IMR-90 (cell line): ENCODE measurements at regions not wholly inside any gene's neighbourhood (a gene's known extent, or its start where the extent isn't known, plus 50 kb on each side); places are given as distances from the start of the nearest gene placed in this dataset.

Experiments used
- ATAC-seq: fragments of 200-7000 bp; cut with Tn5 transposase; 2 replicates; pipeline ENCODE4 v1.9.1; 2020; ENCODE audit warnings: low read depth, mild to moderate bottlenecking, moderate library complexity
- BruUV-seq: library from RNA; stranded (reverse); fragments of 400-500 nt; replicated peaks from 2 replicates; lab custom pipeline; 2021; lab: Mats Ljungman, UMichigan
- CTCF ChIA-PET: fragments of 300-600 bp; formaldehyde crosslinking; extraction: SDS; loops from one replicate; lab custom pipeline; 2021; ENCODE audit warnings: antibody characterized with exemption; lab: Yijun Ruan, JAX
- POLR2A ChIA-PET: fragments of 300-600 bp; sonication (Branson Sonifier 250); formaldehyde crosslinking; loops from one replicate; lab custom pipeline; 2022; ENCODE audit warnings: antibody characterized with exemption; ENCODE audit not compliant: unreplicated experiment; lab: Charles Lee
- DNase-seq: peaks from one replicate; pipeline ENCODE4 v3.0.0; 2013
- H2AFZ ChIP-seq: replicated peaks from 2 replicates; pipeline ENCODE3; 2013; ENCODE audit warnings: low read length, mild to moderate bottlenecking; ENCODE audit not compliant: poor library complexity
- H2AK5ac ChIP-seq: 2 replicates; pipeline ENCODE4 v1.6.1; 2013; ENCODE audit warnings: low read depth, low read length, inconsistent platforms
- H2AK9ac ChIP-seq: replicated peaks from 2 replicates; pipeline ENCODE3; 2013; ENCODE audit warnings: mild to moderate bottlenecking, low read depth, low read length, moderate library complexity; ENCODE audit not compliant: poor library complexity
- H2BK120ac ChIP-seq: 2 replicates; pipeline ENCODE4 v1.6.1; 2013; ENCODE audit warnings: low read depth, low read length, inconsistent platforms
- H2BK15ac ChIP-seq: 3 replicates; pipeline ENCODE4 v1.6.1; 2013; ENCODE audit warnings: low read depth, low read length, inconsistent platforms
- H2BK20ac ChIP-seq: 2 replicates; pipeline ENCODE4 v1.6.1; 2013; ENCODE audit warnings: low read depth, mild to moderate bottlenecking, inconsistent platforms, low read length, moderate library complexity
- H2BK5ac ChIP-seq: 2 replicates; pipeline ENCODE4 v1.6.1; 2013; ENCODE audit warnings: mild to moderate bottlenecking, low read depth, low read length, inconsistent platforms; ENCODE audit not compliant: poor library complexity, severe bottlenecking
- H3K14ac ChIP-seq: replicated peaks from 2 replicates; pipeline ENCODE4 v1.6.1; 2013; ENCODE audit warnings: low read depth, low read length, inconsistent platforms
- H3K18ac ChIP-seq: 2 replicates; pipeline ENCODE4 v1.6.1; 2013; ENCODE audit warnings: low read depth, low read length, control low read depth
- H3K23ac ChIP-seq: 2 replicates; pipeline ENCODE4 v1.6.1; 2013; ENCODE audit warnings: low read depth, low read length, inconsistent platforms
- H3K27ac ChIP-seq: 2 replicates; pipeline ENCODE4 v1.5.1; 2013; ENCODE audit warnings: mild to moderate bottlenecking, control low read depth, low read length; ENCODE audit not compliant: insufficient read depth
- H3K27me3 ChIP-seq: 2 replicates; pipeline ENCODE4 v1.6.1; 2013; ENCODE audit warnings: low read length; ENCODE audit not compliant: control insufficient read depth, insufficient read depth
- H3K36me3 ChIP-seq: 2 replicates; pipeline ENCODE4 v1.6.1; 2013; ENCODE audit warnings: low read length, mixed read lengths; ENCODE audit not compliant: control insufficient read depth, insufficient read depth
- H3K4ac ChIP-seq: 2 replicates; pipeline ENCODE4 v1.6.1; 2013; ENCODE audit warnings: low read depth, low read length, inconsistent platforms
- H3K4me1 ChIP-seq: 2 replicates; pipeline ENCODE4 v1.6.1; 2013; ENCODE audit warnings: low read length, mixed read lengths; ENCODE audit not compliant: control insufficient read depth, insufficient read depth
- H3K4me2 ChIP-seq: 2 replicates; pipeline ENCODE4 v1.6.1; 2013; ENCODE audit warnings: low read depth, mild to moderate bottlenecking, control low read depth, low read length, moderate library complexity
- H3K4me3 ChIP-seq: 2 replicates; pipeline ENCODE4 v1.5.1; 2013; ENCODE audit warnings: low read depth, mild to moderate bottlenecking, control low read depth, low read length, moderate library complexity; ENCODE audit not compliant: insufficient read depth
- H3K56ac ChIP-seq: 2 replicates; pipeline ENCODE4 v1.6.1; 2013; ENCODE audit warnings: low read length, inconsistent platforms; ENCODE audit not compliant: insufficient read depth; ENCODE audit errors: extremely low read depth
- H3K79me1 ChIP-seq, 2 experiments: 2 replicates each; pipeline ENCODE4 v1.6.1; 2013; ENCODE audit warnings: low read length in 2 of 2, inconsistent platforms in 1 of 2, low read depth in 1 of 2
- H3K9ac ChIP-seq: 2 replicates; pipeline ENCODE4 v1.6.1; 2013; ENCODE audit warnings: low read depth, low read length, control low read depth
- H3K9me1 ChIP-seq: 2 replicates; pipeline ENCODE4 v1.6.1; 2013; ENCODE audit warnings: low read length, inconsistent platforms; ENCODE audit not compliant: insufficient read depth
- H3K9me3 ChIP-seq: 2 replicates; pipeline ENCODE4 v1.6.1; 2013; ENCODE audit warnings: low read length; ENCODE audit not compliant: control insufficient read depth, insufficient read depth
- H4K20me1 ChIP-seq: 2 replicates; pipeline ENCODE4 v1.6.1; 2013; ENCODE audit warnings: low read length, inconsistent platforms; ENCODE audit not compliant: insufficient read depth
- H4K5ac ChIP-seq: 2 replicates; pipeline ENCODE4 v1.6.1; 2013; ENCODE audit warnings: mild to moderate bottlenecking, low read depth, low read length, control low read depth
- H4K8ac ChIP-seq, 2 experiments: 2 replicates each; pipeline ENCODE4 v1.6.1; 2013; ENCODE audit warnings: low read depth in 2 of 2, low read length in 2 of 2, control low read depth in 1 of 2, inconsistent platforms in 1 of 2
- H4K91ac ChIP-seq: 2 replicates; pipeline ENCODE4 v1.6.1; 2013; ENCODE audit warnings: low read depth, low read length, inconsistent platforms; ENCODE audit not compliant: insufficient read depth
- CEBPB ChIP-seq: IDR thresholded peaks from 2 replicates; pipeline ENCODE4 v1.6.1; 2012; ENCODE audit warnings: low read depth, low read length, improper control_type of control experiment
- MAFK ChIP-seq: IDR thresholded peaks from 2 replicates; pipeline ENCODE4 v1.6.1; 2012; ENCODE audit warnings: low read depth, low read length, improper control_type of control experiment
- POLR2A ChIP-seq: IDR thresholded peaks from 2 replicates; pipeline ENCODE4 v1.6.1; 2012; ENCODE audit warnings: mild to moderate bottlenecking, low read depth, low read length
- RCOR1 ChIP-seq: IDR thresholded peaks from 2 replicates; pipeline ENCODE4 v1.6.1; 2012; ENCODE audit warnings: mild to moderate bottlenecking, low read length, improper control_type of control experiment; ENCODE audit not compliant: insufficient replicate concordance
- WGBS, 2 experiments: methylation state at CpG; one replicate each; pipeline versions ENCODE4 v1.1.5 to v1.1.7; 2013; ENCODE audit warnings: missing lambda C conversion rate in 2 of 2; ENCODE audit not compliant: insufficient read length in 1 of 2; ENCODE audit errors: extremely low coverage in 2 of 2; 5-methylcytosine and 5-hydroxymethylcytosine counted together
- dilution Hi-C: fragments of 300-500 bp; cut with HindIII; formaldehyde crosslinking; loops from one replicate; pipeline ENCODE4 v1.14.3; 2018; ENCODE audit warnings: low sequenced_read_pairs; ENCODE audit not compliant: unreplicated experiment
- in situ Hi-C: fragments of 300-500 bp; cut with MboI; formaldehyde crosslinking; loops from 3 replicates; pipeline ENCODE4 v1.14.3; 2019; ENCODE audit warnings: low sequenced_read_pairs, inconsistent platforms, mixed read lengths
- intact Hi-C: fragments of 100-400 bp; cut with micrococcal nuclease; formaldehyde crosslinking; loops from 2 replicates; pipeline ENCODE4 v1.10.0; 2022
- TF ChIP-seq, protein P1 (sequence below): fragments of 150-350 bp; IDR thresholded peaks from 2 replicates; pipeline ENCODE4 v1.6.1; 2017; ENCODE audit warnings: mild to moderate bottlenecking, antibody characterized with exemption, low read length, low read depth

GRCh38 chr4:160362478-160362877, 1259.6 kb downstream of the RAPGEF2 start:
- no peak overlapping the region for H2AK9ac ChIP-seq
- no peak overlapping the region for H3K18ac ChIP-seq
- no peak overlapping the region for H2BK15ac ChIP-seq
- H3K9me1 ChIP-seq: no peaks in the 10 kb centered on the region
- in situ Hi-C loops: no loop called here
- intact Hi-C loops: no loop called here
- H3K27me3 ChIP-seq: no peaks in the 10 kb centered on the region
- no peak overlapping the region for H4K8ac ChIP-seq
- H4K91ac ChIP-seq: no peak overlapping the region
- H3K79me1 ChIP-seq: no peaks in the 10 kb centered on the region
- no peaks in the 10 kb centered on the region for H3K4me1 ChIP-seq
- DNase-seq (no peak), ATAC-seq (no peak)
- H3K4me3 ChIP-seq: no peak overlapping the region
- peaks cover 3% of the 10 kb centered on the region; the same call in 1 of the 2 replicates for H3K9me3 ChIP-seq
- H2AFZ ChIP-seq: no peak overlapping the region
- H2BK120ac ChIP-seq: no peak overlapping the region
- H2BK5ac ChIP-seq: no peak overlapping the region
- H4K20me1 ChIP-seq: no peaks in the 10 kb centered on the region
- no peak overlapping the region for H3K56ac ChIP-seq
- 0% methylated on average over 1 of the region's 3 CpGs; no CpG with 5 or more reads in 1 of the 2 experiments for WGBS, 2 experiments
- no peak overlapping the region for H3K27ac ChIP-seq
- no peak for TF ChIP-seq RCOR1
- no peak for TF ChIP-seq CEBPB
- TF ChIP-seq POLR2A: no peak
- no peak for TF ChIP-seq MAFK
- TF ChIP-seq, protein P1, sequence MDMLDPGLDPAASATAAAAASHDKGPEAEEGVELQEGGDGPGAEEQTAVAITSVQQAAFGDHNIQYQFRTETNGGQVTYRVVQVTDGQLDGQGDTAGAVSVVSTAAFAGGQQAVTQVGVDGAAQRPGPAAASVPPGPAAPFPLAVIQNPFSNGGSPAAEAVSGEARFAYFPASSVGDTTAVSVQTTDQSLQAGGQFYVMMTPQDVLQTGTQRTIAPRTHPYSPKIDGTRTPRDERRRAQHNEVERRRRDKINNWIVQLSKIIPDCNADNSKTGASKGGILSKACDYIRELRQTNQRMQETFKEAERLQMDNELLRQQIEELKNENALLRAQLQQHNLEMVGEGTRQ: no peak
- POLR2A ChIA-PET: no interaction called here
- dilution Hi-C loops: no loop called here
- no peak overlapping the region for H3K14ac ChIP-seq
- no peak overlapping the region for H2AK5ac ChIP-seq
- BruUV-seq: no TSS peak
- no peak overlapping the region for H2BK20ac ChIP-seq
- no peak overlapping the region for H3K23ac ChIP-seq
- CTCF ChIA-PET: no interaction called here
- no peak overlapping the region for H3K9ac ChIP-seq
- H3K36me3 ChIP-seq: no peaks in the 10 kb centered on the region
- H3K4ac ChIP-seq: no peak overlapping the region
- no peak overlapping the region for H4K5ac ChIP-seq
- no peak overlapping the region for H3K4me2 ChIP-seq
